ENCODE measurements at regions not wholly inside any gene's neighbourhood (a gene's known extent, or its start where the extent isn't known, plus 50 kb on each side); places are given as distances from the start of the nearest gene placed in this dataset.
"Not testable (repeated sequence)": the region's sequence is repeated elsewhere in the genome, so short reads cannot be mapped to it uniquely, and the experiment has no call there.

DNA sequence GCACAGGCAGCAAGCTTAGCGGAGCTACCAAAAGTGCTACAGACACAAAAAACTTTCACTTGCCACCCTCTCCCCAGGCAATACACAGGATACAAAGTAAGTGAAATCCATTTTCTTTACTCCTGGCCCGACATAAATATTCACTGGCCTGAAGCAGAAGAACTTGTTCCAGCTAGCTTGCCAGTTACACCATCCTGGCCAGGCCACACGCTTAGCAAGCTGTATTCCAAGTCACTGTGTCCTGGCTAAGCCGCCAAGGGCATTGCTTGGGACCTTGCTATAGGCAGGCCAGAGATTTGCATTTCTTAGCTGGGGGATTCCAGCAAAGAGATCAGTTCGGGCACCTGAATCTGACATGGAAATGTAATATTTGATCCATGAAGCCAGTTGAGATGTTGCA is 71.0 kb upstream of the SLC1A3 start:
- no peak for DNase-seq

DNA sequence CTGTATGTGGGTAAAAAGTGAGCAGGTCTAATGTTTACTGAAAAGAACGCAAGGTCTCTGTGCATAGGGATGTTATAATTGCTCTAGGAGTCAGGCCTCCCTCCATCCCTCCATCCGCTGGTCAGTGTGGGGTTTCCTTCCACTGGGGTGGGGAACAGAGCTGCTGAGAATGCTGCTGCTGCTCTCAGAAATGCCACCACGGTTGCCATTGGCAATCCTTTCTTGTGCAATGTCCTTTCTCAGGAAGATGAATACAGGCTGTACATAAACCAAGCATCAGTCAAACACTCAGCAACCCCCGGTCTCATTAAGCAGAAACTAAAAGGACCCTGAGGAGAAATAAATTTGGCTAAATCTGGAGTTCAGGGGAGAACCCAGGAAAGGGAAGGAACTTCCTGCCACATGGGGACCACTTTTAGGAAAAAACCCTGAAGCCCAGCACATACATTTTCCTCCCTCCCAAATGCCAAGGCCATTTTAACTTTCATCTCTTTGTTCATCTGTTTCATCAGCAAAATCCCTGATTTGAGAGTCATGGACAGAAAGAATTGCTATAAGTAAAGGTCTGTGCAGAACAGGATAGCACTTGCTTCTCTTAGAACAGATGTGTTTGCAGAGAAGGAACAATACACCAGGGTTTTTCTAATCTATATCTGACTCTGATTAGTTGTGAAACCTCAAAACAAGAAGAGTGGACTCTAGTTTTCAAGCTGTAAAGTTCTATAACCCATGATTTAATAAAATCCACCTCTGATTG is 70.4 kb upstream of the SLC1A3 start:
- no peak for DNase-seq

- DNase-seq: no peak
Observed at GRCh38 chr5:36536616-36537005, 69.8 kb upstream of the SLC1A3 start.

DNA sequence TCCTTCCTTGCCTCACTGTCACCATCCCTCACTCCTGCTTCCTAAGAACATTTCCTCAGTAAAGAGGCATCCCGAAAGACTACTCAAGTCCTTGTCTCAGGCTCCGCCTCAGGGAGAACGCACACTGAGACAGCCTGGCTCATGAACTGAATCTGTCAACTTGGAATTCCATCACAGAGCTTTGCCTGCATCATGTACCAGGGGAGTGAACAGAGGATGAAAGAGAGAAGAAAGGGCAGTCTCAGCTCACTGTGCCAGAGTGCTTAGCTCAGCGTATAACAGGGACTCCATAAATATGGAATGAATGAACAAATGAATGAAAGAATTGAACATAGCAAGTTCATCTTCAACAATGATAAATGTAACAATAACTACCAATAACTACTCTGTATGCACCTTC is 68.7 kb upstream of the SLC1A3 start:
- no peak for DNase-seq

DNA sequence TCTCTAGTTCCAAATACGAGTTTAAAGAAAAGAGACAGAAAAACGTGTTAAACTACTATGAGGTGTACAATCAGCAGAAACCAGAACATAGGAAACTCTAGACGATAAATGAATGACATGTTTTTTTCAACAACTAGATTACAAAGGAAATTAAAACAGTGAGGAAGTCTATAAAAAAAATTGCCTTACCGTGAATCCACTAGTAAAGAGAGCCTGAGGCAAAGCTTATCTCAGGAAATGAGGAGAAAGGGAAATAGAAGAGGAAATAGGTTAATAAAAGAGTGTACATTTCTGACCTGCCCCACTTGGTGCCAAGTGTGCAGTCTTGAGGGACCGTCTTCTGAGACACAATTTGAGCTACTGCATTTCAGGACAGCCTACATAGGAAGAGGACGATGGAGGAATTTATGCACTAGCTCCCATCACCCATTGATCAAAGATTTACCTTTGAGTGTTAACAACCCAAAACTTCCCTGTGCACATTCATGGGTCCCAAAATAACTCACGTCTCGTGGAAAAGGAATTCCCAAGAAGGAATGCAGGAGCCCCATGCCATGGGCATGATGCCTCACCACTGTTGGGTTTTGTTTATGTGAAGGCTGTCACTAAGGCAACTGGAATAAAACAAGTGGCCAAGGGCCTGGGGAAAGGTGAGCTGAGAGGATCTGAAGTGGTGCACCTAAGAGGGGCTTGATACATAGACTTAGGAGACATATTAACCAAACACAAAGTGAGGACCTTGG is 53.6 kb upstream of the SLC1A3 start:
- DNase-seq: no peak

- DNase-seq: not testable (repeated sequence)
Observed at GRCh38 chr5:36555035-36555434, 51.4 kb upstream of the SLC1A3 start.

Measured in left hindlimb (tissue), 1 donor.